Embryonic facial prominence (tissue), 1 donor: ENCODE measurements at regions not wholly inside any gene's neighbourhood (a gene's known extent, or its start where the extent isn't known, plus 50 kb on each side); places are given as distances from the start of the nearest gene placed in this dataset.
"Not testable (repeated sequence)": the region's sequence is repeated elsewhere in the genome, so short reads cannot be mapped to it uniquely, and the experiment has no call there.

Experiments used
- DNase-seq: peaks from one replicate; pipeline ENCODE4 v3.0.0-alpha.2; 2016; ENCODE audit errors: extremely low spot score

- DNase-seq = no peak
Measured at GRCh38 chr16:54985156-54985555, 54.5 kb downstream of the IRX5 start.

- no peak for DNase-seq
Measured at GRCh38 chr16:54985668-54986067, 55.0 kb downstream of the IRX5 start.

GRCh38 chr16:54986409-54986808 lies 55.7 kb downstream of the IRX5 start:
- no peak for DNase-seq

GRCh38 chr16:54987081-54987480 lies 56.4 kb downstream of the IRX5 start:
- no peak for DNase-seq

GRCh38 chr16:54991525-54991924 lies 60.9 kb downstream of the IRX5 start:
- DNase-seq = no peak

- not testable (repeated sequence) for DNase-seq
Measured at GRCh38 chr16:54991946-54992345, 61.3 kb downstream of the IRX5 start.

GRCh38 chr16:54993106-54993895 lies 62.6 kb downstream of the IRX5 start:
- no peak for DNase-seq

GRCh38 chr16:54996186-54996585 lies 65.5 kb downstream of the IRX5 start:
- no peak for DNase-seq

- no peak for DNase-seq
Measured at GRCh38 chr16:54998834-54999233, 68.2 kb downstream of the IRX5 start.

GRCh38 chr16:54999481-54999880 lies 68.8 kb downstream of the IRX5 start:
- DNase-seq = no peak

GRCh38 chr16:55000595-55000994 lies 69.9 kb downstream of the IRX5 start:
- no peak for DNase-seq

- DNase-seq = no peak
Measured at GRCh38 chr16:55001931-55002330, 71.3 kb downstream of the IRX5 start.

- DNase-seq = no peak
Measured at GRCh38 chr16:55002419-55002818, 71.8 kb downstream of the IRX5 start.

- no peak for DNase-seq
Measured at GRCh38 chr16:55003306-55003705, 72.6 kb downstream of the IRX5 start.

- DNase-seq = no peak
Measured at GRCh38 chr16:55003916-55004315, 73.3 kb downstream of the IRX5 start.

GRCh38 chr16:55007504-55007903 lies 76.8 kb downstream of the IRX5 start:
- no peak for DNase-seq

- no peak for DNase-seq
Measured at GRCh38 chr16:55008836-55009510, 78.3 kb downstream of the IRX5 start.

- no peak for DNase-seq
Measured at GRCh38 chr16:55009581-55009980, 78.9 kb downstream of the IRX5 start.

- DNase-seq = peak; percentile 80
Measured at GRCh38 chr16:55010492-55011160, 80.0 kb downstream of the IRX5 start.

GRCh38 chr16:55012362-55012761 lies 81.7 kb downstream of the IRX5 start:
- no peak for DNase-seq

- DNase-seq = no peak
Measured at GRCh38 chr16:55012793-55013192, 82.1 kb downstream of the IRX5 start.

- DNase-seq = no peak
Measured at GRCh38 chr16:55014022-55014421, 83.4 kb downstream of the IRX5 start.
